Activated T-helper 1 cell treated with Interleukin-2 at 50 U/mL for 16 hours (primary cell): ENCODE measurements at regions not wholly inside any gene's neighbourhood (a gene's known extent, or its start where the extent isn't known, plus 50 kb on each side); places are given as distances from the start of the nearest gene placed in this dataset.

Experiments used
- DNase-seq: peaks from one replicate; pipeline ENCODE4 v3.0.0-alpha.2; 2020; ENCODE audit warnings: low read depth

DNA sequence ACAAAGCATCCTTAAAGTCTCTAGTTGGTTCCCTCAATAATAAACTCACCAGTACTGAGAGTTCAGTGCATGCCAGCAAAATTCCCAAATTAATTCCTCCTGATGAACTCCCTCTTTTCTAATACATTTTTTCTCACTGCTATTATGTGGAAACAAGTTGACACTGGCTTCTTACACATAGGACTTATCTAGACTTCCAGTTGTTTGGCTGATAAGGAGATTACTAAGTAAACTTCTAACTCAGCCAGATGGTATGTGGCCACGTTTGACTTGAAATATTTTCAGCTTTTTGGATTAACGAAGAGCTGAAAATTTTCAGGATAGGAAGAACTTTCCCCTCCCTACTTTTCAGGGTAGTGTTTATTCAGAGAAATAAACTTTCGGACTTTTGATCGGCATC is 1154.2 kb upstream of the TENM4 start:
- no peak for DNase-seq

- DNase-seq, result no peak
Measured at GRCh38 chr11:80593648-80594374, 1153.0 kb upstream of the TENM4 start.

- DNase-seq, result no peak
Measured at GRCh38 chr11:80592546-80592945, 1151.7 kb upstream of the TENM4 start.

- no peak for DNase-seq
Measured at GRCh38 chr11:80587906-80588305, 1147.1 kb upstream of the TENM4 start.

DNA sequence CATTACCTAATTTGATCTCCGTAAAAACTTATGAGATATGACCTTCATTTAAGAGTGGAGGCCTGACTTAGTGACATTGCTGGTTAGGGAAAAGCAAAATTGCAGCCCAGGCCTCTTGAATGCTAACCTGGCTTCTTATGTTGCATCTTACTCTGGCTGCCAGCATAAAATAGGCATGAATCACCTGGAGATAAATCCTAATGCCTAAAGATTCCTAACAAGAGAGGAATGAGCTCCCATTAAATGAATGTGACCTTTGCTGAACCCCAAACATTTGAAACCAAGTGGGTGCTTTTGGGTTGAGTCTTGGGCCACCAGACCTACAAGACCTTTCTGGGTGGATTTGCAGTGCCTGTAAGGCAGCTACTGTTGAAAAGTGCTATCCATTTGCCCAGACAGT is 1145.6 kb upstream of the TENM4 start:
- no peak for DNase-seq

GRCh38 chr11:80584661-80585060 is 1143.8 kb upstream of the TENM4 start:
- no peak for DNase-seq

- no peak for DNase-seq
Measured at GRCh38 chr11:80569832-80570231, 1129.0 kb upstream of the TENM4 start.

DNA sequence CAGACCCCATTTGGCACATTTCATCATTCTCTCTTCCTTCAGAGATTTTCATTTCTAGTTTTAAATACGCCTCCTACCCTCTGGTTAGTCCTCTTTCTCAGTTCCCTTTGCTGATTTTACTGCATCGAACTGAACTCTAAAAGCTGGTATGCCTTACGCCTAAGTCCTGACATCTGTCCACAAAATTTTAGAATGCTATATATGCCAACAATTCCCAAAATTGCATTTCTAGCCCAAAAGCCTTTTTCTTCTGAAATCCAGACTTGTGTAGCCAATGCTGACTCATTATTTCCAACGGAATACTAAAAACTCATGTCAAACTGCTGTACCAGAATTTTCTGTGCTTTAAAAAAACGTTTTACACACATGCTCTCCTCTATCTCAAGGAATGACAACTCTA is 1124.4 kb upstream of the TENM4 start:
- DNase-seq, result no peak

DNA sequence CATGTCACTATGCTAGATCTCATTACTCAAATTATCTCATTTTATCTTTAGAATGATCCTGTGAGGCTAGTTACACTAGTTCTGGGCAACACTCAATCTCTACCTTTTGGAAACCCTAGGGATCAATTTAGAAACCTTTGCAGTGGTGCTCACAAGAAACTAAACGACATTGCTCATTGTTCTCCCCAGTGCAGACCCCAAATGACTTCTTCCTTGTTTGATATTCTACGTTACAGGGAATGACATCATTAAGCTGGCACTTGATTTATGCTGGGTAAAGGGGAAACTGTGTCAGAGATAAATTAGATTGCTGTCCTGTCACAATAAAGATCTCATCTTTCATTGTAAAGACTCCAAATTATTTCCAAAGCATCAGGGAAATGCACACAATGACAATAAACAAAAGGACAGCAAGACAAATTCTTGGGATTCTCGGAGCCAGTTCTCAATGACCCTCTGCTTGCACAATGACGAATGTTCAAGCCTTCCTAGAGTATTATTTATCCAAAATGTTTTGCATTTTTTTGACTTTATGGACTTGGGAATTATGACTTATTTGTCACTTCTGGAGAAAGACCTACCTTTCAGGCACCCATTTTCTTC is 1121.8 kb upstream of the TENM4 start:
- no peak for DNase-seq

DNA sequence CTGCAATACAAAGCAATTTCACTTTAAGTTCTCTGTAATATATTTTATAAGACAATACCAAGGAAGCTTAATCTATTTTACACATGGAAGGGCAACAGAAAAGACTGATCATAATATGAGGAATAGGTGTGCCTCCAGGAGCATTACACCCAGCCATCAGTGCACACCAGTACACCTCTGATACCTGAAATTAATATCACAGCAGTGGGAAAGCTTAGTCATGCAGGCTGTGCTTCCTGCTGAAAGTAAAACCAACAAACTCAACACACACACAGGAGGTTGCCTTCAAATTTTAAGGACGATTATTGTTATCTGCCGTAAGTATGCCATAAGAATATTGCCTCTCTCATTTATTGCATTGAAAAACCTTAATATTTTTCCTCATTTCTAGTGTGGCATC is 1119.1 kb upstream of the TENM4 start:
- no peak for DNase-seq

- no peak for DNase-seq
Measured at GRCh38 chr11:80553565-80553964, 1112.7 kb upstream of the TENM4 start.

GRCh38 chr11:80542704-80543103 is 1101.9 kb upstream of the TENM4 start:
- DNase-seq, result no peak

DNA sequence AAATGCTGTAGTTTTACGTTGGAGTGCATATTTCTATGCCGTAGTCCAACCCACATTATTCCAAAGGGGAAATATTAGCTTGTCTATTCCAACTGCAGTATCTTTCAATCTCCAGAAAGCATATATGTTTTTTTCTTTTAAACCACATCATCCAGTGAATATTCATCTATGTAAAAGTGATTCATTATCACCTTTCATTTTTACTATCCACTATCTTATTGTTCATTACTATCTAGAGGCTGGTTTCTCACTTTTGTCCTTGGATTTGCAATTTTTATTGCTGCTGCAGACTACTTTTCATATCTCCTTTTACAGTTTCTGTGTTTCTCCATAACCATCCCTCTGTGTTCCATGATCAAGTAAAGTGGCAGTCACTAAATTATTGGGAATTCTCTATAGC is 1097.2 kb upstream of the TENM4 start:
- no peak for DNase-seq

DNA sequence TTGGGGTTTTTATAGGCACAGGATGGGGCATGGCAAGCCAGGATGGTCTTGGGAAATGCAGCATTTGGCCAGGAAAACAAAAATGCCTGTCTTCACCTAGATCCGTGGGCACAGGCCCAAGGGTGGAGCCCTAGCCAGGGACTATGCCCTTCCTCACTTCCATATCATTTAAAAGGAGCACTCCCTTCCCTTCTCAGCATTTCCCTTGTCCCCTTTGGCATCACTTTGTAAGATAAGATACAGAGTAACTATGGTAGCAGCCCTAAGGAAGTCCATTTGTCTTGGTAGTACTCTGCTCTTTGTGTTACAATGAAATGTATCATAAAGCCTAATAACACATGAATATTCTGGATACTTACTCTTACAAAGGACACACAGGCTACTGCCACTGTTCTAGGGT is 1092.6 kb upstream of the TENM4 start:
- no peak for DNase-seq

- DNase-seq, result no peak
Measured at GRCh38 chr11:80532633-80533232, 1091.9 kb upstream of the TENM4 start.

GRCh38 chr11:80529726-80530125 is 1088.9 kb upstream of the TENM4 start:
- DNase-seq, result no peak

DNA sequence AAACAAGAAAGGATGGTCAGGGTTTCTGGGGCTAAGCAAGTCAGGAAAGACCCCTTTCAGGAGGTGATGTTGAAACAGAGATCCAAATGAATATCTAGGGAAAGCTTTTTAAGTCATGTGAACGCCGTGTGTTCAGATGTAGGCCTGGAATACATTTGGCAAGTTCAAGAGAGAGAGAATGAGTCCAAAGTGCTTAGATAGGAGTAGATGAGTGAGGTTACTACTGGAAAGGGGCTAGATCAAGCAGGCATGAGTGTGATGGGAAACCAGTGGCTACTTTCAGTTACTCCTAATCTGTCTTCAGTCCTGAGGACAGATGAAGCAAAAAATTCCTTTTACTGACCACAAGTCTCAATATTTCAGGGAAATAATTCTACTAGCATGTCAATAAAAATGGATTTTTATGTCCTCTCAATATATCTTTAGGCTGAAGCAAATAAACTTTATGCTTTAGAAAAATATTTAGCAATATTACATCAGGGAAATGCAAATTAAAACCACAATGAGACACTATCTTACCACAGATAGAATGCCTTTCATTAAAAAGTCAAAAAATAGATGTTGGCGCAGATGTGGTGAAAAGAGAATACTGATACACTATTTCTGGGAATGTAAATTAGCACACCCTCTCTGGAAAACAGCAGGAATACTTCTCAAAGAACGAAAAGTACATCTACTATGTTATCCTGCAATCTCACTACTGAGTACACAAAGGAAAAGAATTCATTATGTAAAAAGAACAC is 1085.0 kb upstream of the TENM4 start:
- DNase-seq, result no peak

GRCh38 chr11:80524349-80524748 is 1083.5 kb upstream of the TENM4 start:
- no peak for DNase-seq

GRCh38 chr11:80523057-80523456 is 1082.2 kb upstream of the TENM4 start:
- DNase-seq, result no peak

DNA sequence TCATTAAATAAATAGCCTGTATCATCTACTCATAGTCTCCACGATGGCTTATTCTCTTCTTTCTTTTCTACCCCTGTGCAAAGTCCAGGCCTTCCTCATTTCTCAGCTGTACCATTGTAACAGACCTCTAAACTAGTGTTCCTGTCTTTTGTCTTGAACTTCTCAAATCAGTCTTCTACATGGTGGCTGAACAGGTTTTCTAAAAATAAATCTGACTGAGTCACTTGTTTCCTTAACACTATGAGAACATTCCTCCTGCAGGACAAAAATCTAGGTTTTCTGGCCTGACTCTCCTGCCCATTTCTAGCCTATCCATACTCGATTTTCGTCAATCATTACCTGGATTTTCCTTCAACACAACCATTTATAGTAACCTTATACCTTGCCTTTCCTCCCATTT is 1080.8 kb upstream of the TENM4 start:
- no peak for DNase-seq

GRCh38 chr11:80520507-80520887 is 1079.7 kb upstream of the TENM4 start:
- DNase-seq, result no peak

DNA sequence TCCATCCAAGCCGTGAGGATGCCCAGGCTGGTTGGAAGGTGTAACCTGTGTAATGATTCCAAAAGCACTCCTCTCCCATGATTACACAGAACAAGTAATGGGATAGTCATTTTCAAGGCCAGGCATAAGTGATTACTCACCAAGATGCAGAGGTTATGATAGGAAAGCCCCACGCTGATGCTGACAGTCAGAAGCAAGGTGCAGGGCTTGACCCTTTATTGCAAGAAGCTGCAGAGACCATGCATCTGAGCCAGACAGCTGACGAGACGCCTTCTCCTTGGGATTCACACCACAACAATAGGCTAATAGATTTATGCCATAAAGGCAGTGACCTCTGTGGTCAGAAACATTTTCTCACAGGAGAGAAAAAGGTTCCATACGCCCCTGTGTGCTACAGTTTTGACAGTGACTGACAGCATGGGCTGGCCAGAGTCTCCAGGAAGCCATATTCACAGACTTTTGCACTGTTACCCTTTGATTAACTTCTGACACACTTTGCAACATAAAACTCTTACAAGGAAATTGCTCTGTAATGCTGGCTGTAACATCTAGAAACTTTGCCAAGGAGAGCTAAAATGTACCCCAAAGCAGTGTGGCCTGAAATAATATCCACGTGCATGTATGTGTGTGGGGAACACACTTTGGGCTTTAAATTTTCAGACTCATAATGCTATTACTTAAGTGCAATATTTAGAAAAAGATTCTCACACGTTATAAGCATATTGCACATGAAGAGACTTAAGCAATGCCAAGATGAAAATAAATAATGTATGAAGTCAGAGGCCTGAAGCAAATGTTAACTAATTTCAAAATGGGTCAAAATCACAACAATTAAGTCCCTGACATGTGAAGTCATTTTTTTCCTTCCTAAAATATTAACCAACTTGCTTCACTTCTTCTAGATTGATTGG is 1079.0 kb upstream of the TENM4 start:
- no peak for DNase-seq
